C4-2B (cell line): ENCODE measurements at regions not wholly inside any gene's neighbourhood (a gene's known extent, or its start where the extent isn't known, plus 50 kb on each side); places are given as distances from the start of the nearest gene placed in this dataset.

ENCODE experiments used
- ZFX ChIP-seq: fragments of 450-650 bp; IDR thresholded peaks from 2 replicates; pipeline ENCODE4 v1.6.1; 2017
- TF ChIP-seq, protein P1 (sequence below): fragments of 450-650 bp; conservative IDR thresholded peaks from 2 replicates; pipeline ENCODE4 v1.5.1; 2017; ENCODE audit warnings: mild to moderate bottlenecking

DNA sequence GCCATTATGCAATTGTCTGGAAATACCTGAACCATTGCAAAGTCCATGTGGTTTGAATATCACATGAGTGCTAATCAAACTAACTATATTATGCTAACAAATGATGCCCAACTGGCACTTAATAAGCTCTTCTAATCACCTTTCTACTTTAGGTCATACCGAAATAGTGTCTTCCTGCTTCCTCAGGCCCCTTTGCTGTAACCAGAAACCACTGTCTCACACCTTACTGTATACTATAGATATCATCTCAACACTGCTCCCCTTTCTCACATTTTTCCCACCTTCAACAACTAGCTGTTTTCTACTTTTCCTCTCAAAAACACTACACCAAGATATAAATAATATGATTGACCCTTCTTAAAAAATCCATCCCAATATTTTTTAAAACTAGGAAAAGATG, 633.9 kb downstream of the BCL11A start:
- TF ChIP-seq, protein P1, sequence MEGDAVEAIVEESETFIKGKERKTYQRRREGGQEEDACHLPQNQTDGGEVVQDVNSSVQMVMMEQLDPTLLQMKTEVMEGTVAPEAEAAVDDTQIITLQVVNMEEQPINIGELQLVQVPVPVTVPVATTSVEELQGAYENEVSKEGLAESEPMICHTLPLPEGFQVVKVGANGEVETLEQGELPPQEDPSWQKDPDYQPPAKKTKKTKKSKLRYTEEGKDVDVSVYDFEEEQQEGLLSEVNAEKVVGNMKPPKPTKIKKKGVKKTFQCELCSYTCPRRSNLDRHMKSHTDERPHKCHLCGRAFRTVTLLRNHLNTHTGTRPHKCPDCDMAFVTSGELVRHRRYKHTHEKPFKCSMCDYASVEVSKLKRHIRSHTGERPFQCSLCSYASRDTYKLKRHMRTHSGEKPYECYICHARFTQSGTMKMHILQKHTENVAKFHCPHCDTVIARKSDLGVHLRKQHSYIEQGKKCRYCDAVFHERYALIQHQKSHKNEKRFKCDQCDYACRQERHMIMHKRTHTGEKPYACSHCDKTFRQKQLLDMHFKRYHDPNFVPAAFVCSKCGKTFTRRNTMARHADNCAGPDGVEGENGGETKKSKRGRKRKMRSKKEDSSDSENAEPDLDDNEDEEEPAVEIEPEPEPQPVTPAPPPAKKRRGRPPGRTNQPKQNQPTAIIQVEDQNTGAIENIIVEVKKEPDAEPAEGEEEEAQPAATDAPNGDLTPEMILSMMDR: no peak
- no peak for TF ChIP-seq ZFX
